ENCODE measurements at regions not wholly inside any gene's neighbourhood (a gene's known extent, or its start where the extent isn't known, plus 50 kb on each side); places are given as distances from the start of the nearest gene placed in this dataset.

DNA sequence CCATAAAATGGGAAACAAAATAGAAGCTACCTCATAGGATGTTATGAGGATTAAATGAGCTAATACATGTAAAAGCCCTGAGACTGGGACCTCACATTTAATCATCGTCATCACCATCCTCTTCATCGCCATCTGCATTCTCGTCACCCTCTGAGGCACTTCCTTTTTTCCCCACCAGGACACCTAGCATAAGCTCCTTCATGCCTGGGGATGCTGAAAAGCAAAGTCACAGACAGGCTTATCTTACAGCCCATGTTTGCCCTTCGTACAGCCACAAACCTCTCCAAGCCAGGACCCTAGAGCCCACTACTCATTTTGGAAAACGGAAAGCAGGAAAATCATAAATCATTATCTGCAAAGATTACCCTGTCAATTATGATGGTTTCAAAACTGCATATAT lies 249.6 kb downstream of the GPAM start:
- no peak overlapping the region for H3K23ac ChIP-seq (ENCODE audit: low read depth, low read length)
- WGBS, 2 experiments (ENCODE audit: extremely low coverage in 2 of 2, insufficient read length in 1 of 2): 33% methylated on average over 2 of the region's 5 CpGs; no CpG with 5 or more reads in 1 of the 2 experiments
- H3K4ac ChIP-seq (ENCODE audit: low read depth, low read length): no peak overlapping the region
- DNase-seq (no peak), ATAC-seq (ENCODE audit: low read depth) (no peak)
- no peak overlapping the region for H3K18ac ChIP-seq (ENCODE audit: low read depth, low read length)
- H3K4me2 ChIP-seq (ENCODE audit: low read depth, low read length): no peak overlapping the region
- no peak for TF ChIP-seq NFE2L2 (IDR thresholded peaks at IDR 0.05; ENCODE audit: low read depth, low read length)
- no peak for TF ChIP-seq CHD1 (IDR thresholded peaks at IDR 0.05; ENCODE audit: low read depth, low read length)
- no peak overlapping the region for H4K91ac ChIP-seq (ENCODE audit: insufficient read depth, low read depth, low read length)
- H2BK120ac ChIP-seq (ENCODE audit: low read depth, low read length): no peak overlapping the region
- H3K27ac ChIP-seq (ENCODE audit: insufficient read depth, low read length): no peak overlapping the region
- no peak overlapping the region for H3K4me3 ChIP-seq (ENCODE audit: insufficient read depth, low read depth, low read length)
- in situ Hi-C loops (cut with MboI; ENCODE audit: low sequenced_read_pairs): no loop called here
- no peak overlapping the region for H4K5ac ChIP-seq (ENCODE audit: low read depth, low read length)
- no peak overlapping the region for H2BK5ac ChIP-seq (ENCODE audit: low read depth, low read length, poor library complexity, severe bottlenecking)
- no peak overlapping the region for H2AK9ac ChIP-seq (replicated peaks; ENCODE audit: low read depth, low read length, poor library complexity)
- no TSS peak for BruUV-seq (replicated peaks)
- no peaks in the 10 kb centered on the region for H3K79me1 ChIP-seq (ENCODE audit: low read depth in 1 of 2, low read length in 2 of 2)
- H3K14ac ChIP-seq (replicated peaks; ENCODE audit: low read depth, low read length): no peak overlapping the region
- H2AFZ ChIP-seq (replicated peaks; ENCODE audit: low read length, poor library complexity): no peak overlapping the region
- no peak overlapping the region for H2AK5ac ChIP-seq (ENCODE audit: low read depth, low read length)
- H3K4me1 ChIP-seq (ENCODE audit: control insufficient read depth, insufficient read depth, low read length): no peaks in the 10 kb centered on the region
- H3K27me3 ChIP-seq (ENCODE audit: control insufficient read depth, insufficient read depth, low read length): no peaks in the 10 kb centered on the region
- no peaks in the 10 kb centered on the region for H3K36me3 ChIP-seq (ENCODE audit: control insufficient read depth, insufficient read depth, low read length)
- ChIA-PET POLR2A (ENCODE audit: unreplicated experiment) (no interaction called here), CTCF (no interaction called here)
- H2BK20ac ChIP-seq (ENCODE audit: low read depth, low read length): no peak overlapping the region
- dilution Hi-C loops (cut with HindIII; ENCODE audit: low sequenced_read_pairs, unreplicated experiment): no loop called here
- H3K9ac ChIP-seq (ENCODE audit: low read depth, low read length): no peak overlapping the region
- no peak overlapping the region for H2BK15ac ChIP-seq (ENCODE audit: low read depth, low read length)
- intact Hi-C loops (cut with micrococcal nuclease): no loop called here
- no peak overlapping the region for H3K56ac ChIP-seq (ENCODE audit: extremely low read depth, insufficient read depth, low read length)
- H3K9me1 ChIP-seq (ENCODE audit: insufficient read depth, low read length): no peaks in the 10 kb centered on the region
- peaks cover 10% of the 10 kb centered on the region for H3K9me3 ChIP-seq (ENCODE audit: control insufficient read depth, insufficient read depth, low read length)
- H4K20me1 ChIP-seq (ENCODE audit: insufficient read depth, low read length): no peaks in the 10 kb centered on the region
- H4K8ac ChIP-seq (ENCODE audit: low read depth in 2 of 2, low read length in 2 of 2): no peak overlapping the region
